IMR-90 (cell line): ENCODE measurements at regions not wholly inside any gene's neighbourhood (a gene's known extent, or its start where the extent isn't known, plus 50 kb on each side); places are given as distances from the start of the nearest gene placed in this dataset.

Experiments used
- BHLHE40 ChIP-seq: fragments of 150-350 bp; IDR thresholded peaks from 2 replicates; pipeline ENCODE4 v1.6.1; 2016; ENCODE audit warnings: mild to moderate bottlenecking, low read depth, low read length
- CEBPB ChIP-seq: IDR thresholded peaks from 2 replicates; pipeline ENCODE4 v1.6.1; 2012; ENCODE audit warnings: low read depth, low read length, improper control_type of control experiment
- CHD1 ChIP-seq: IDR thresholded peaks from 2 replicates; pipeline ENCODE4 v1.6.1; 2012; ENCODE audit warnings: low read depth, low read length, improper control_type of control experiment
- FOS ChIP-seq: fragments of 150-350 bp; IDR thresholded peaks from 2 replicates; pipeline ENCODE4 v1.6.1; 2016; ENCODE audit warnings: low read depth, low read length
- MAFK ChIP-seq: IDR thresholded peaks from 2 replicates; pipeline ENCODE4 v1.6.1; 2012; ENCODE audit warnings: low read depth, low read length, improper control_type of control experiment
- NFE2L2 ChIP-seq: fragments of 150-350 bp; IDR thresholded peaks from 2 replicates; pipeline ENCODE4 v1.6.1; 2016; ENCODE audit warnings: low read depth, mild to moderate bottlenecking, low read length
- POLR2A ChIP-seq: IDR thresholded peaks from 2 replicates; pipeline ENCODE4 v1.6.1; 2012; ENCODE audit warnings: mild to moderate bottlenecking, low read depth, low read length
- RAD21 ChIP-seq: IDR thresholded peaks from 2 replicates; pipeline ENCODE4 v1.6.1; 2012; ENCODE audit warnings: low read length, improper control_type of control experiment
- SMC3 ChIP-seq: fragments of 150-350 bp; IDR thresholded peaks from 2 replicates; pipeline ENCODE4 v1.6.1; 2016; ENCODE audit warnings: low read depth, mild to moderate bottlenecking, antibody characterized with exemption, low read length, moderate library complexity
- TF ChIP-seq, protein P1 (sequence below): conservative IDR thresholded peaks from 2 replicates; pipeline ENCODE4 v1.5.1; 2012; ENCODE audit warnings: mild to moderate bottlenecking, low read depth, low read length, improper control_type of control experiment
- TF ChIP-seq, protein P2 (sequence below): fragments of 150-350 bp; IDR thresholded peaks from 2 replicates; pipeline ENCODE4 v1.6.1; 2017; ENCODE audit warnings: mild to moderate bottlenecking, antibody characterized with exemption, low read length, low read depth
- TF ChIP-seq, protein P3 (sequence below): fragments of 150-350 bp; IDR thresholded peaks from 2 replicates; pipeline ENCODE4 v1.6.1; 2016; ENCODE audit warnings: low read depth, mild to moderate bottlenecking, low read length, moderate library complexity, borderline replicate concordance

DNA sequence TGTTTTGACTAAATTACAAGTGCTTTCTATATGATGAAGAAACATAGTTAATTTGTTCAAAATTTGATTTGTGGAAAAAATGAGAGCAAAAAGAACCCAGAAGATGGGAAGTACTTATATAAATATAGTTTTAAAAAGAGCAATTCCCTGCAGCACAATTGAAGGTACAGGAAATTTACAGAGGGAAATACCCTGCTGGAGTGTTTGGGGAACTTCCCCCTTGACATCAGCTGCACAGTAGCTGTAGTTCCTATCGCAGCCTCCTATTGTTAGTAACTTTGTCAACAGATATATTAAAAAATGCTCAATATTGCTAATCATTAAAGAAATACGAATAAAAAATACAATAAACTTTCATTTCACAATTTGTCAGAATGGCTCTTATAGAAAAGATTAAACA, 1118.8 kb upstream of the ZEB2 start:
- TF ChIP-seq RAD21 (no peak), NFE2L2 (no peak), SMC3 (no peak), POLR2A (no peak), BHLHE40 (no peak), CEBPB (no peak), FOS (no peak), CHD1 (no peak), MAFK (no peak)
- TF ChIP-seq, protein P1, sequence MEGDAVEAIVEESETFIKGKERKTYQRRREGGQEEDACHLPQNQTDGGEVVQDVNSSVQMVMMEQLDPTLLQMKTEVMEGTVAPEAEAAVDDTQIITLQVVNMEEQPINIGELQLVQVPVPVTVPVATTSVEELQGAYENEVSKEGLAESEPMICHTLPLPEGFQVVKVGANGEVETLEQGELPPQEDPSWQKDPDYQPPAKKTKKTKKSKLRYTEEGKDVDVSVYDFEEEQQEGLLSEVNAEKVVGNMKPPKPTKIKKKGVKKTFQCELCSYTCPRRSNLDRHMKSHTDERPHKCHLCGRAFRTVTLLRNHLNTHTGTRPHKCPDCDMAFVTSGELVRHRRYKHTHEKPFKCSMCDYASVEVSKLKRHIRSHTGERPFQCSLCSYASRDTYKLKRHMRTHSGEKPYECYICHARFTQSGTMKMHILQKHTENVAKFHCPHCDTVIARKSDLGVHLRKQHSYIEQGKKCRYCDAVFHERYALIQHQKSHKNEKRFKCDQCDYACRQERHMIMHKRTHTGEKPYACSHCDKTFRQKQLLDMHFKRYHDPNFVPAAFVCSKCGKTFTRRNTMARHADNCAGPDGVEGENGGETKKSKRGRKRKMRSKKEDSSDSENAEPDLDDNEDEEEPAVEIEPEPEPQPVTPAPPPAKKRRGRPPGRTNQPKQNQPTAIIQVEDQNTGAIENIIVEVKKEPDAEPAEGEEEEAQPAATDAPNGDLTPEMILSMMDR: no peak
- TF ChIP-seq, protein P2, sequence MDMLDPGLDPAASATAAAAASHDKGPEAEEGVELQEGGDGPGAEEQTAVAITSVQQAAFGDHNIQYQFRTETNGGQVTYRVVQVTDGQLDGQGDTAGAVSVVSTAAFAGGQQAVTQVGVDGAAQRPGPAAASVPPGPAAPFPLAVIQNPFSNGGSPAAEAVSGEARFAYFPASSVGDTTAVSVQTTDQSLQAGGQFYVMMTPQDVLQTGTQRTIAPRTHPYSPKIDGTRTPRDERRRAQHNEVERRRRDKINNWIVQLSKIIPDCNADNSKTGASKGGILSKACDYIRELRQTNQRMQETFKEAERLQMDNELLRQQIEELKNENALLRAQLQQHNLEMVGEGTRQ: no peak
- TF ChIP-seq, protein P3, sequence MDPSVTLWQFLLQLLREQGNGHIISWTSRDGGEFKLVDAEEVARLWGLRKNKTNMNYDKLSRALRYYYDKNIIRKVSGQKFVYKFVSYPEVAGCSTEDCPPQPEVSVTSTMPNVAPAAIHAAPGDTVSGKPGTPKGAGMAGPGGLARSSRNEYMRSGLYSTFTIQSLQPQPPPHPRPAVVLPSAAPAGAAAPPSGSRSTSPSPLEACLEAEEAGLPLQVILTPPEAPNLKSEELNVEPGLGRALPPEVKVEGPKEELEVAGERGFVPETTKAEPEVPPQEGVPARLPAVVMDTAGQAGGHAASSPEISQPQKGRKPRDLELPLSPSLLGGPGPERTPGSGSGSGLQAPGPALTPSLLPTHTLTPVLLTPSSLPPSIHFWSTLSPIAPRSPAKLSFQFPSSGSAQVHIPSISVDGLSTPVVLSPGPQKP: no peak
